Ascending aorta (tissue), 2 donors: ENCODE measurements at regions not wholly inside any gene's neighbourhood (a gene's known extent, or its start where the extent isn't known, plus 50 kb on each side); places are given as distances from the start of the nearest gene placed in this dataset.

ENCODE experiments used
- DNase-seq, 2 donors: peaks; one replicate each; pipeline ENCODE4 v3.0.0-alpha.2; 2019; ENCODE audit warnings: low spot score in 2 of 2
- H3K27ac ChIP-seq, 2 donors: fragments of 200-600 bp; sonication (generic); one replicate each; pipeline ENCODE4 v1.5.1; 2016 to 2017; ENCODE audit warnings: mild to moderate bottlenecking in 1 of 2
- H3K27me3 ChIP-seq: fragments of 200-600 bp; sonication (generic); one replicate; pipeline ENCODE4 v1.5.1; 2017
- H3K36me3 ChIP-seq, 2 donors: fragments of 200-600 bp; sonication (generic); one replicate each; pipeline ENCODE4 v1.5.1; 2016
- H3K4me1 ChIP-seq, 2 donors: fragments of 200-600 bp; sonication (generic); one replicate each; pipeline ENCODE4 v1.5.1; 2016 to 2017; ENCODE audit warnings: mild to moderate bottlenecking in 1 of 2
- H3K4me3 ChIP-seq, 2 donors: fragments of 200-600 bp; sonication (generic); one replicate each; pipeline ENCODE4 v1.5.1; 2016 to 2017; ENCODE audit warnings: mild to moderate bottlenecking in 1 of 2
- H3K9me3 ChIP-seq, 2 donors: fragments of 200-600 bp; sonication (generic); one replicate each; pipeline ENCODE4 v1.5.1; 2016
- CTCF ChIP-seq, 3 experiments: fragments of 200-600 bp in 2 of 3; fragments of 450-650 bp in 1 of 3; sonication (generic) in 2 of 3; IDR thresholded peaks; one replicate each; pipeline ENCODE4 v1.5.1; 2016 to 2019; ENCODE audit warnings: antibody characterized with exemption in 3 of 3, mild to moderate bottlenecking in 1 of 3, moderate library complexity in 1 of 3
- intact Hi-C: fragments of 100-400 bp; cut with DNase I; formaldehyde crosslinking; loops from one replicate; pipeline ENCODE4 v1.15.1; 2023

- H3K4me3 ChIP-seq: no peak overlapping the region
- no peak for DNase-seq
- no peaks in the 10 kb centered on the region for H3K36me3 ChIP-seq
- no peaks in the 10 kb centered on the region for H3K27me3 ChIP-seq
- intact Hi-C loops: no loop called here
- no peaks in the 10 kb centered on the region for H3K4me1 ChIP-seq
- no peak for TF ChIP-seq CTCF (IDR thresholded peaks at IDR 0.05)
- no peak overlapping the region for H3K27ac ChIP-seq
- no peaks in the 10 kb centered on the region for H3K9me3 ChIP-seq
Measured at GRCh38 chr13:19089315-19089714, 92.3 kb downstream of the TUBA3C start.

- DNase-seq: no peak
- no peak for TF ChIP-seq CTCF (IDR thresholded peaks at IDR 0.05)
- Histone ChIP-seq H3K27me3 (no peaks in the 10 kb centered on the region), H3K4me3 (no peak overlapping the region), H3K4me1 (no peaks in the 10 kb centered on the region), H3K9me3 (no peaks in the 10 kb centered on the region), H3K27ac (no peak overlapping the region), H3K36me3 (no peaks in the 10 kb centered on the region)
- intact Hi-C loops: no loop called here
Measured at GRCh38 chr13:19088416-19088815, 93.2 kb downstream of the TUBA3C start.

- Histone ChIP-seq H3K9me3 (no peaks in the 10 kb centered on the region), H3K27me3 (no peaks in the 10 kb centered on the region), H3K36me3 (no peaks in the 10 kb centered on the region), H3K4me3 (no peak overlapping the region), H3K27ac (no peak overlapping the region), H3K4me1 (no peaks in the 10 kb centered on the region)
- no peak for TF ChIP-seq CTCF (IDR thresholded peaks at IDR 0.05)
- intact Hi-C loops: no loop called here
- no peak for DNase-seq
Measured at GRCh38 chr13:19085876-19086275, 95.7 kb downstream of the TUBA3C start.

- Histone ChIP-seq H3K27ac (no peak overlapping the region), H3K36me3 (no peaks in the 10 kb centered on the region), H3K4me3 (no peak overlapping the region), H3K4me1 (no peaks in the 10 kb centered on the region), H3K9me3 (no peaks in the 10 kb centered on the region), H3K27me3 (no peaks in the 10 kb centered on the region)
- DNase-seq: no peak
- TF ChIP-seq CTCF (IDR thresholded peaks at IDR 0.05): no peak
- intact Hi-C loops: no loop called here
Measured at GRCh38 chr13:19085258-19085657, 96.4 kb downstream of the TUBA3C start.

GRCh38 chr13:19083340-19083739 lies 98.3 kb downstream of the TUBA3C start:
- Histone ChIP-seq H3K36me3 (no peaks in the 10 kb centered on the region), H3K4me3 (no peak overlapping the region), H3K4me1 (no peaks in the 10 kb centered on the region), H3K27ac (no peak overlapping the region), H3K27me3 (no peaks in the 10 kb centered on the region), H3K9me3 (no peaks in the 10 kb centered on the region)
- TF ChIP-seq CTCF (IDR thresholded peaks at IDR 0.05): no peak
- intact Hi-C loops: no loop called here
- DNase-seq: no peak

GRCh38 chr13:19075418-19075817 lies 106.2 kb downstream of the TUBA3C start:
- H3K9me3 ChIP-seq: no peaks in the 10 kb centered on the region
- H3K27ac ChIP-seq: no peak overlapping the region
- no peak for DNase-seq
- intact Hi-C loops: no loop called here
- TF ChIP-seq CTCF (IDR thresholded peaks at IDR 0.05): no peak
- H3K36me3 ChIP-seq: no peaks in the 10 kb centered on the region
- H3K27me3 ChIP-seq: no peaks in the 10 kb centered on the region
- no peaks in the 10 kb centered on the region for H3K4me1 ChIP-seq
- no peak overlapping the region for H3K4me3 ChIP-seq
